ENCODE measurements at regions not wholly inside any gene's neighbourhood (a gene's known extent, or its start where the extent isn't known, plus 50 kb on each side); places are given as distances from the start of the nearest gene placed in this dataset.

DNA sequence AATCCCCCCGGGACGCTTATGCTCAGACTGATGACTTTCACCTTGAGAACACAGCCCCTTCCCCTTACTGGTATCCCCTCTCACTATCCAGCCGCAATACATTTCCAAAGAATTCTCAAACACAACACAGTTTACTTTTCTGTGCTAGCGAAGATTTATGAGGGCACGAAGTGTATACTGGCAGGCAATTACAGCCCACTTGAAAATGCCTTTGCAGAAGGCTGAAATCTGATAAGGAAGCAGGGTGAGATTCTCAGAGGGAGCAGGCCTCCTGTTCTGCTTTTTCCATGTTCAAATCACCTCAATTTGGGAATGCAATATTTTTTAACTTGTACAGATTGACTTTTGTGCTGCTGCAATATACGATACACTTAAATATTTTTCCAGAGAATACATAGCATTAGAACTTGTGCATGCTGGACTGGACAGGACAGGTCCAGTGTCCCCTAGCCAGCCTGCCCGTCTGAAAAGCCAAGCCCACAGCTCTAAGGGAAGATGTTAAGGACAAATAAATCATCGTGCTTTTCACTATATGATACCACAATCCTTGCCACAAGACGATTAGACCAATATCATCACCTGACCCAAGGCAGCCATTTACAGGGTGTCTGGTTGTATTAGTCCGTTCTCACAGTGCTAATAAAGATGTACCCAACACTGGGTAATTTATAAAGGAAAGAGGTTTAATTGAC lies 262.1 kb downstream of the EPHA4 start (continued):
- TF ChIP-seq, protein P1, sequence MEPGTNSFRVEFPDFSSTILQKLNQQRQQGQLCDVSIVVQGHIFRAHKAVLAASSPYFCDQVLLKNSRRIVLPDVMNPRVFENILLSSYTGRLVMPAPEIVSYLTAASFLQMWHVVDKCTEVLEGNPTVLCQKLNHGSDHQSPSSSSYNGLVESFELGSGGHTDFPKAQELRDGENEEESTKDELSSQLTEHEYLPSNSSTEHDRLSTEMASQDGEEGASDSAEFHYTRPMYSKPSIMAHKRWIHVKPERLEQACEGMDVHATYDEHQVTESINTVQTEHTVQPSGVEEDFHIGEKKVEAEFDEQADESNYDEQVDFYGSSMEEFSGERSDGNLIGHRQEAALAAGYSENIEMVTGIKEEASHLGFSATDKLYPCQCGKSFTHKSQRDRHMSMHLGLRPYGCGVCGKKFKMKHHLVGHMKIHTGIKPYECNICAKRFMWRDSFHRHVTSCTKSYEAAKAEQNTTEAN (CRISPR knock-in tag; IDR thresholded peaks at IDR 0.05) = no peak
- no peak for TF ChIP-seq NR3C1 (CRISPR knock-in tag; conservative IDR thresholded peaks at IDR 0.05; ENCODE audit: low read depth)
- TF ChIP-seq, protein P2, sequence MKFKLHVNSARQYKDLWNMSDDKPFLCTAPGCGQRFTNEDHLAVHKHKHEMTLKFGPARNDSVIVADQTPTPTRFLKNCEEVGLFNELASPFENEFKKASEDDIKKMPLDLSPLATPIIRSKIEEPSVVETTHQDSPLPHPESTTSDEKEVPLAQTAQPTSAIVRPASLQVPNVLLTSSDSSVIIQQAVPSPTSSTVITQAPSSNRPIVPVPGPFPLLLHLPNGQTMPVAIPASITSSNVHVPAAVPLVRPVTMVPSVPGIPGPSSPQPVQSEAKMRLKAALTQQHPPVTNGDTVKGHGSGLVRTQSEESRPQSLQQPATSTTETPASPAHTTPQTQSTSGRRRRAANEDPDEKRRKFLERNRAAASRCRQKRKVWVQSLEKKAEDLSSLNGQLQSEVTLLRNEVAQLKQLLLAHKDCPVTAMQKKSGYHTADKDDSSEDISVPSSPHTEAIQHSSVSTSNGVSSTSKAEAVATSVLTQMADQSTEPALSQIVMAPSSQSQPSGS (CRISPR knock-in tag; IDR thresholded peaks at IDR 0.05; ENCODE audit: borderline replicate concordance, low read depth) = no peak

- TF ChIP-seq ZNF121 (CRISPR knock-in tag; IDR thresholded peaks at IDR 0.05) (no peak), ATF1 (CRISPR knock-in tag; IDR thresholded peaks at IDR 0.05) (no peak), TCF7 (CRISPR knock-in tag; IDR thresholded peaks at IDR 0.05; ENCODE audit: low read depth) (no peak), ZNF396 (CRISPR knock-in tag; IDR thresholded peaks at IDR 0.05; ENCODE audit: borderline replicate concordance) (no peak), ZNF425 (CRISPR knock-in tag; conservative IDR thresholded peaks at IDR 0.05) (no peak), IRF2 (CRISPR knock-in tag; IDR thresholded peaks at IDR 0.05; ENCODE audit: borderline replicate concordance, low read depth) (no peak), JUN (CRISPR knock-in tag; IDR thresholded peaks at IDR 0.05) (no peak), CREB1 (CRISPR knock-in tag; IDR thresholded peaks at IDR 0.05) (no peak), FOXJ3 (CRISPR knock-in tag; IDR thresholded peaks at IDR 0.05; ENCODE audit: borderline replicate concordance) (no peak), ZNF671 (CRISPR knock-in tag; IDR thresholded peaks at IDR 0.05) (no peak), MAX (CRISPR knock-in tag; IDR thresholded peaks at IDR 0.05) (no peak), SMAD4 (CRISPR knock-in tag; IDR thresholded peaks at IDR 0.05) (no peak), SMAD3 (CRISPR knock-in tag; IDR thresholded peaks at IDR 0.05; ENCODE audit: borderline replicate concordance) (no peak), ZNF532 (CRISPR knock-in tag; IDR thresholded peaks at IDR 0.05; ENCODE audit: borderline replicate concordance) (no peak), ZNF138 (CRISPR knock-in tag; conservative IDR thresholded peaks at IDR 0.05) (no peak)
- TF ChIP-seq, protein P3, sequence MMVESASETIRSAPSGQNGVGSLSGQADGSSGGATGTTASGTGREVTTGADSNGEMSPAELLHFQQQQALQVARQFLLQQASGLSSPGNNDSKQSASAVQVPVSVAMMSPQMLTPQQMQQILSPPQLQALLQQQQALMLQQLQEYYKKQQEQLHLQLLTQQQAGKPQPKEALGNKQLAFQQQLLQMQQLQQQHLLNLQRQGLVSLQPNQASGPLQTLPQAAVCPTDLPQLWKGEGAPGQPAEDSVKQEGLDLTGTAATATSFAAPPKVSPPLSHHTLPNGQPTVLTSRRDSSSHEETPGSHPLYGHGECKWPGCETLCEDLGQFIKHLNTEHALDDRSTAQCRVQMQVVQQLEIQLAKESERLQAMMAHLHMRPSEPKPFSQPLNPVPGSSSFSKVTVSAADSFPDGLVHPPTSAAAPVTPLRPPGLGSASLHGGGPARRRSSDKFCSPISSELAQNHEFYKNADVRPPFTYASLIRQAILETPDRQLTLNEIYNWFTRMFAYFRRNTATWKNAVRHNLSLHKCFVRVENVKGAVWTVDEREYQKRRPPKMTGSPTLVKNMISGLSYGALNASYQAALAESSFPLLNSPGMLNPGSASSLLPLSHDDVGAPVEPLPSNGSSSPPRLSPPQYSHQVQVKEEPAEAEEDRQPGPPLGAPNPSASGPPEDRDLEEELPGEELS (CRISPR knock-in tag; IDR thresholded peaks at IDR 0.05) = no peak
- no peak overlapping the region for H3K4me3 Mint-ChIP-seq
- ATAC-seq = peak; percentile 51
- H3K36me3 Mint-ChIP-seq = no peaks in the 10 kb centered on the region
- CTCF ChIA-PET = no interaction called here
- H3K27me3 Mint-ChIP-seq (ENCODE audit: low read depth) = no peaks in the 10 kb centered on the region
- POLR2A ChIA-PET = interaction anchor here (0.6 kb wide), 1 partner anchor 120 kb away, joined by 5 read pairs; no protein-coding TSS in a partner anchor
- H3K9me3 Mint-ChIP-seq = no peaks in the 10 kb centered on the region
- H3K4me1 Mint-ChIP-seq = peaks cover 31% of the 10 kb centered on the region
- no peak for DNase-seq (ENCODE audit: low spot score)
- H3K27ac Mint-ChIP-seq = no peak overlapping the region
These were observed 261.4 kb downstream of the EPHA4 start for GRCh38 chr2:221310730-221311129.

All from WTC11 (cell line).